Adrenal gland (tissue), 5 donors: ENCODE measurements at regions not wholly inside any gene's neighbourhood (a gene's known extent, or its start where the extent isn't known, plus 50 kb on each side); places are given as distances from the start of the nearest gene placed in this dataset.

ENCODE experiments used
- CTCF ChIP-seq, 6 experiments: fragments of 450-650 bp in 4 of 6; fragments of 200-600 bp in 2 of 6; sonication (generic) in 1 of 6; IDR thresholded peaks; 1 replicate in 5 of 6; 2 replicates in 1 of 6; pipeline versions ENCODE4 v1.5.1 to v1.8.0; 2016 to 2021; ENCODE audit warnings: antibody characterized with exemption in 6 of 6, mild to moderate bottlenecking in 2 of 6, moderate library complexity in 1 of 6
- POLR2A ChIP-seq, 2 donors: fragments of 450-650 bp; IDR thresholded peaks; one replicate each; pipeline ENCODE4 v1.6.1; 2017; ENCODE audit warnings: antibody characterized with exemption in 2 of 2, mild to moderate bottlenecking in 2 of 2, moderate library complexity in 1 of 2
- donor health status: DM: no; HTN: no; CAD: no.

- TF ChIP-seq POLR2A (IDR thresholded peaks at IDR 0.05): no peak
- TF ChIP-seq CTCF (IDR thresholded peaks at IDR 0.05): no peak
Observed at GRCh38 chr9:129397335-129397734, 219.3 kb upstream of the IER5L start.
